ENCODE measurements at regions not wholly inside any gene's neighbourhood (a gene's known extent, or its start where the extent isn't known, plus 50 kb on each side); places are given as distances from the start of the nearest gene placed in this dataset.

GRCh38 chr6:67393356-67393755, 1241.7 kb upstream of the ADGRB3 start:
- TF ChIP-seq POLR2A (IDR thresholded peaks at IDR 0.05; ENCODE audit: low read depth, low read length) (no peak), POLR2AphosphoS5 (IDR thresholded peaks at IDR 0.05; ENCODE audit: low read depth, low read length) (no peak), POU2F2 (IDR thresholded peaks at IDR 0.05; ENCODE audit: low read depth, low read length) (no peak)

Measured in GM12891 (cell line).